PC-3 (cell line): ENCODE measurements at regions not wholly inside any gene's neighbourhood (a gene's known extent, or its start where the extent isn't known, plus 50 kb on each side); places are given as distances from the start of the nearest gene placed in this dataset.

Experiments
- EZH2 ChIP-seq: fragments of 300-600 bp; sonication (generic); IDR thresholded peaks from one replicate; pipeline ENCODE4 v1.6.1; 2017; ENCODE audit warnings: antibody characterized with exemption, mild to moderate bottlenecking, low read length; ENCODE audit not compliant: unreplicated experiment
- EZH2phosphoT487 ChIP-seq: fragments of 300-600 bp; sonication (generic); IDR thresholded peaks from 2 replicates; pipeline ENCODE4 v1.6.1; 2018; ENCODE audit warnings: mild to moderate bottlenecking, antibody characterized with exemption, low read length, borderline replicate concordance
- TF ChIP-seq, protein P1 (sequence below): fragments of 300-600 bp; sonication (generic); conservative IDR thresholded peaks from 2 replicates; pipeline ENCODE4 v1.5.1; 2017; ENCODE audit warnings: antibody characterized with exemption, low read depth, mild to moderate bottlenecking, low read length

DNA sequence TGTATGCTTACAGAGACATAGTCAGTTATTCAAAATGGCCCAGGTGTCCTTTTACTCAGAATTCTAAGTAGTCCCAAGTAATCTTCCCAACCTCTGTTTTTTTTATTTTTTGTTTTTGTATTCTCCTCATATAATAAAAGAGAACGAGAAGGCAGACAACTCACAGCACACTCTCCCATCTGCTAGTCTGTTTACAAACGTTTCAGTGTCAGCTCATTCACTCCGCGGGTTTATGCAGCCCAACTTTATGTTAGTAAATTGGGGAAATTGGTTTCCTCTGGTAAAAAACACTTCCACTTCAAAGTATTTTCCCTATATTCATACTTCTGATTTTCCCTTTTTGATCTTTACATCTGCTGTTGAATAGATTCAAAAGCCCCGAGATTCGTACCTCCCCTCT is 347.2 kb downstream of the EFNA5 start:
- TF ChIP-seq, protein P1, sequence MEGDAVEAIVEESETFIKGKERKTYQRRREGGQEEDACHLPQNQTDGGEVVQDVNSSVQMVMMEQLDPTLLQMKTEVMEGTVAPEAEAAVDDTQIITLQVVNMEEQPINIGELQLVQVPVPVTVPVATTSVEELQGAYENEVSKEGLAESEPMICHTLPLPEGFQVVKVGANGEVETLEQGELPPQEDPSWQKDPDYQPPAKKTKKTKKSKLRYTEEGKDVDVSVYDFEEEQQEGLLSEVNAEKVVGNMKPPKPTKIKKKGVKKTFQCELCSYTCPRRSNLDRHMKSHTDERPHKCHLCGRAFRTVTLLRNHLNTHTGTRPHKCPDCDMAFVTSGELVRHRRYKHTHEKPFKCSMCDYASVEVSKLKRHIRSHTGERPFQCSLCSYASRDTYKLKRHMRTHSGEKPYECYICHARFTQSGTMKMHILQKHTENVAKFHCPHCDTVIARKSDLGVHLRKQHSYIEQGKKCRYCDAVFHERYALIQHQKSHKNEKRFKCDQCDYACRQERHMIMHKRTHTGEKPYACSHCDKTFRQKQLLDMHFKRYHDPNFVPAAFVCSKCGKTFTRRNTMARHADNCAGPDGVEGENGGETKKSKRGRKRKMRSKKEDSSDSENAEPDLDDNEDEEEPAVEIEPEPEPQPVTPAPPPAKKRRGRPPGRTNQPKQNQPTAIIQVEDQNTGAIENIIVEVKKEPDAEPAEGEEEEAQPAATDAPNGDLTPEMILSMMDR: no peak
- TF ChIP-seq EZH2 (no peak), EZH2phosphoT487 (no peak)
